Caco-2 (cell line): ENCODE measurements at regions not wholly inside any gene's neighbourhood (a gene's known extent, or its start where the extent isn't known, plus 50 kb on each side); places are given as distances from the start of the nearest gene placed in this dataset.

ENCODE experiments used
- BruUV-seq: library from RNA; stranded (reverse); fragments of 400-500 nt; replicated peaks from 2 replicates; lab custom pipeline; 2021; lab: Mats Ljungman, UMichigan
- CTCF ChIA-PET: fragments of 300-600 bp; sonication (Branson Sonifier 250); formaldehyde crosslinking; loops from one replicate; lab custom pipeline; 2022; ENCODE audit warnings: antibody characterized with exemption; lab: Charles Lee
- POLR2A ChIA-PET: fragments of 300-600 bp; sonication (Branson Sonifier 250); formaldehyde crosslinking; loops from one replicate; lab custom pipeline; 2022; ENCODE audit warnings: antibody characterized with exemption; lab: Charles Lee
- DNase-seq, 2 experiments: peaks; one replicate each; pipeline versions ENCODE4 v3.0.0 to v3.0.0-alpha.2; 2020 to 2022
- H3K27me3 ChIP-seq: replicated peaks from 2 replicates; pipeline ENCODE4 v1.6.0; 2011; ENCODE audit warnings: low read length; ENCODE audit not compliant: control insufficient read depth, insufficient read depth
- H3K36me3 ChIP-seq: 2 replicates; pipeline ENCODE4 v1.5.1; 2011; ENCODE audit warnings: low read length; ENCODE audit not compliant: control insufficient read depth, insufficient read depth
- H3K4me1 ChIP-seq: fragments of 250-450 bp; sonication (Bioruptor Pico); 2 replicates; pipeline ENCODE4 v1.5.1; 2020; ENCODE audit warnings: mild to moderate bottlenecking
- H3K4me3 ChIP-seq: 2 replicates; pipeline ENCODE4 v1.5.1; 2011; ENCODE audit warnings: low read depth, mild to moderate bottlenecking, control low read depth, low read length
- H3K9me3 ChIP-seq: fragments of 250-450 bp; sonication (Bioruptor Pico); 2 replicates; pipeline ENCODE4 v1.5.1; 2020; ENCODE audit warnings: mild to moderate bottlenecking, moderate library complexity
- H3K27ac Mint-ChIP-seq: one replicate; pipeline ENCODE4 v1.8.0; 2022; ENCODE audit warnings: mixed read lengths; ENCODE audit not compliant: unreplicated experiment
- H3K27me3 Mint-ChIP-seq: one replicate; pipeline ENCODE4 v1.8.0; 2022; ENCODE audit warnings: mixed read lengths; ENCODE audit not compliant: insufficient read depth, unreplicated experiment
- H3K36me3 Mint-ChIP-seq: one replicate; pipeline ENCODE4 v1.8.0; 2022; ENCODE audit warnings: mild to moderate bottlenecking, mixed read lengths; ENCODE audit not compliant: insufficient read depth, unreplicated experiment
- H3K4me1 Mint-ChIP-seq: one replicate; pipeline ENCODE4 v1.8.0; 2022; ENCODE audit warnings: low read depth, mixed read lengths; ENCODE audit not compliant: unreplicated experiment
- H3K4me3 Mint-ChIP-seq: one replicate; pipeline ENCODE4 v1.8.0; 2022; ENCODE audit warnings: mild to moderate bottlenecking, moderate library complexity, mixed read lengths; ENCODE audit not compliant: unreplicated experiment
- H3K9me3 Mint-ChIP-seq: one replicate; pipeline ENCODE4 v1.8.0; 2022; ENCODE audit warnings: mixed read lengths; ENCODE audit not compliant: unreplicated experiment
- CTCF ChIP-seq, 2 experiments: fragments of 200-600 bp in 1 of 2; IDR thresholded peaks; 1 replicate in 1 of 2; 2 replicates in 1 of 2; pipeline versions ENCODE4 v1.5.1 to v1.8.0; 2011 to 2022; ENCODE audit warnings: antibody characterized with exemption in 1 of 2, control low read depth in 1 of 2, inconsistent platforms in 1 of 2, low read depth in 1 of 2, low read length in 1 of 2, mild to moderate bottlenecking in 1 of 2, moderate library complexity in 1 of 2; ENCODE audit not compliant: insufficient read depth in 1 of 2, severe bottlenecking in 1 of 2, unreplicated experiment in 1 of 2
- intact Hi-C: fragments of 100-400 bp; cut with micrococcal nuclease; formaldehyde crosslinking; loops from one replicate; pipeline ENCODE4 v1.10.0; 2022; ENCODE audit not compliant: unreplicated experiment

GRCh38 chr12:39144613-39145061, 239.2 kb upstream of the CPNE8 start:
- no peak overlapping the region for H3K4me3 ChIP-seq
- TF ChIP-seq CTCF (IDR thresholded peaks at IDR 0.05; ENCODE audit: insufficient read depth in 1 of 2, low read depth in 1 of 2, low read length in 1 of 2, severe bottlenecking in 1 of 2, unreplicated experiment in 1 of 2): no peak
- POLR2A ChIA-PET: no interaction called here
- Mint-ChIP-seq H3K9me3 (peaks cover 17% of the 10 kb centered on the region), H3K36me3 (no peaks in the 10 kb centered on the region), H3K27ac (no peak overlapping the region), H3K4me3 (no peak overlapping the region), H3K27me3 (peaks cover 2% of the 10 kb centered on the region), H3K4me1 (no peaks in the 10 kb centered on the region)
- H3K27me3 ChIP-seq: no peaks in the 10 kb centered on the region
- intact Hi-C loops: no loop called here
- BruUV-seq: no TSS peak
- no peaks in the 10 kb centered on the region for H3K4me1 ChIP-seq
- H3K36me3 ChIP-seq: no peaks in the 10 kb centered on the region
- peaks cover 5% of the 10 kb centered on the region for H3K9me3 ChIP-seq
- CTCF ChIA-PET: no interaction called here
- no peak for DNase-seq

GRCh38 chr12:39138268-39138667, 232.9 kb upstream of the CPNE8 start:
- intact Hi-C loops: no loop called here
- H3K4me1 Mint-ChIP-seq: peaks cover 6% of the 10 kb centered on the region
- no peaks in the 10 kb centered on the region for H3K27me3 ChIP-seq
- TF ChIP-seq CTCF (IDR thresholded peaks at IDR 0.05; ENCODE audit: insufficient read depth in 1 of 2, low read depth in 1 of 2, low read length in 1 of 2, severe bottlenecking in 1 of 2, unreplicated experiment in 1 of 2): no peak
- H3K4me3 Mint-ChIP-seq: no peak overlapping the region
- no peak for DNase-seq
- no peak overlapping the region for H3K27ac Mint-ChIP-seq
- no peaks in the 10 kb centered on the region for H3K36me3 Mint-ChIP-seq
- ChIA-PET POLR2A (no interaction called here), CTCF (no interaction called here)
- no peaks in the 10 kb centered on the region for H3K36me3 ChIP-seq
- no TSS peak for BruUV-seq
- H3K27me3 Mint-ChIP-seq: peaks cover 9% of the 10 kb centered on the region
- no peaks in the 10 kb centered on the region for H3K9me3 ChIP-seq
- H3K4me3 ChIP-seq: no peak overlapping the region
- H3K4me1 ChIP-seq: no peaks in the 10 kb centered on the region
- H3K9me3 Mint-ChIP-seq: no peaks in the 10 kb centered on the region

- H3K4me1 ChIP-seq: peaks cover 42% of the 10 kb centered on the region
- Mint-ChIP-seq H3K27ac (no peak overlapping the region), H3K27me3 (no peaks in the 10 kb centered on the region), H3K36me3 (no peaks in the 10 kb centered on the region), H3K4me3 (no peak overlapping the region), H3K9me3 (peaks cover 1% of the 10 kb centered on the region), H3K4me1 (peaks cover 23% of the 10 kb centered on the region)
- TF ChIP-seq CTCF (IDR thresholded peaks at IDR 0.05; ENCODE audit: insufficient read depth in 1 of 2, low read depth in 1 of 2, low read length in 1 of 2, severe bottlenecking in 1 of 2, unreplicated experiment in 1 of 2): no peak
- no TSS peak for BruUV-seq
- no peaks in the 10 kb centered on the region for H3K36me3 ChIP-seq
- intact Hi-C loops: no loop called here
- POLR2A ChIA-PET: interaction anchor here (0.5 kb wide), 1 partner anchor 486 kb away, joined by 3 read pairs; no protein-coding TSS in a partner anchor
- H3K9me3 ChIP-seq: peaks cover 8% of the 10 kb centered on the region; the same call in 1 of the 2 replicates
- no peaks in the 10 kb centered on the region for H3K27me3 ChIP-seq
- H3K4me3 ChIP-seq: no peak overlapping the region
- CTCF ChIA-PET: no interaction called here
- peak; percentile 14 to 63 for DNase-seq
Observed at GRCh38 chr12:39127401-39127800, 222.0 kb upstream of the CPNE8 start.
